HG02840 (cell line): ENCODE measurements at regions not wholly inside any gene's neighbourhood (a gene's known extent, or its start where the extent isn't known, plus 50 kb on each side); places are given as distances from the start of the nearest gene placed in this dataset.
A peak's percentile ranks its signal among the peaks of the same experiment; 100 is the strongest.

ENCODE experiments used
- ATAC-seq: cut with Tn5 transposase; IDR thresholded peaks from one replicate; pipeline ENCODE4 v1.9.1; 2021; ENCODE audit warnings: mild to moderate bottlenecking, moderate library complexity, moderate number of reproducible peaks; ENCODE audit not compliant: unreplicated experiment, low FRiP score

- ATAC-seq: no peak
Observed at GRCh38 chr17:56648321-56648720, 54.8 kb downstream of the NOG start.

GRCh38 chr17:56648806-56649205 lies 55.3 kb downstream of the NOG start:
- no peak for ATAC-seq

DNA sequence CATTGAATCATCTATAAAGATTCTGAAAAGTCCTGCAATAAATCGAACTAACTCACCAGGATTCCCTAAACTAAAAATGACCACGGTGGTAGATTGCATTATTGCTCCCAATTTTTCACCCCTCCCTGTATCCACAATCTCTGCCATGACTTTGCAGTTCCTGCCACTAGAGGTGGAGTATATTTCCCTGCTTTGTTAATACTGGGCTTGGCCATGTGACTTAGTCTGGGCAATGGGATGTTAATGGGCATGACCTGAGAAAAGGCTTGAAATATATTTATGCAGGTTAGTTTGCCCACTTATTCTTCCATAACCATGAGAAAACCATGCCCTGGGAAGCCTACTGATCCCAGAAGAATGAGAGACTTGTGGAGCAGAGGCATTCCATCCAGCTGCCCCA lies 59.1 kb downstream of the NOG start:
- no peak for ATAC-seq

GRCh38 chr17:56653877-56654276 lies 60.4 kb downstream of the NOG start:
- peak; percentile 96 for ATAC-seq

DNA sequence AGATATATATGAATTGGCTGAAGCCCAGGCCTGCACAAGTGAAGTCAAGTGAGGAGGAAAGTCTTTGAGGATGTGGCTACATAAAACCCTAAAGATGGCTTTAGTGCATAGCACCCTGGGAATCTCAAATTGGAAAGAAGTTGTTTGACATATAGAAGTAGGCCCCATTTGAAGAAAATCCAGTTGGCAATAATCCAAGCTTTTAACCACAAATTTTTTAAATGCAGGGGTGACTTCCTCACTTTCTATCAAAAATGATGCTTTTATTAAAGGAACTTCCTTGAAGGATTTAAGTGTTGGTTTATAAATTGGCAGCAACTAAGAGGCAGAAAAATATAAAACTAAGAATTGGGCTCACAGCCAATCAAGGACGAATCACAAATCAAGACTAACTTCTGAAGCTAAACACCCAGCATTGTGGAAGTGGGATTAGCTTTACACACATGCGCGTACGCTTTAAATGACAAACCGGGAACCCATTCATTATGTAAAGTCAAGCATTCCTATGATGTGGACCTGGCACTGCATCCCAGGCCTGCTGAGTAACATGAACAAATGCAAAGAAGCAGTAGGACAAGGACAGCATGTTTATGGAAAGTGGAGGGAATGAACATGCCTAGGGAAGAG lies 63.3 kb downstream of the NOG start:
- ATAC-seq: no peak

DNA sequence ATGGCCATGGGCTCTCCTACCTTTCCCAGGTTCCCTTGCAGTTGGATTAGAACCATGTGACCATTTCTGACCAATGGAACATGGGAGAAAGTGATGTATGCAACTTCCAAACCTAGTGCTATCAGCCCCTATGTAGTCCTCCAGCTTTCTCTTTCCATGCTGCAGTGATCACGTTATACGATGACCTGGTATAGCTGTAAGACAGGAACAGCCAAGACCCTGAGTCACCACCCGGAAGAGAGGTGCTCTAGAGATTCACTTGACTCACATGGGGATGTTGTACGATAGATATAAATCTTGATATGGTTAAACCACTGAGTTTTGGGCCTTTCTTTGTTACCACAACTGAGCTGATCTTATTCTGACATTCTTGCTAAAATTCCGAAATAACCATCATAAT lies 65.1 kb downstream of the NOG start:
- ATAC-seq: no peak

GRCh38 chr17:56659622-56660021 lies 66.1 kb downstream of the NOG start:
- ATAC-seq: no peak

DNA sequence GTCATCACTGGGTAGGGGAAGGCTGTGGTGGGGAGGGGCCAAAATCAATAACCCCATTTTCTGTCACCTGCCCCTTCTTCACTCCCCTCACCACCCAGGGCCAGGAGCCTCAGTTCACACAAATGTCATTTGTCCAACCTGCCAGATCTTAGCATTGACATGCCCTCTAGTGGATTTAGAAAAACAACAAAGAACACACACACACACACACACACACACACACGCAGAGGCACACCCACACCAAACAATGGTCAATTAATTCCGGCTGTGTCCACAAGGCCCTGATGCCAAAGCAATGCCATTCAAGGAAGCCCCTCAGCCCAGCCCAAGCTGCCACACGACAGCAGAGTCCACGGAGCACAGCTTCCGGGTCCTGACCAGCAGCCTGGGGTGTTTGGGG lies 68.4 kb downstream of the NOG start:
- ATAC-seq: no peak

DNA sequence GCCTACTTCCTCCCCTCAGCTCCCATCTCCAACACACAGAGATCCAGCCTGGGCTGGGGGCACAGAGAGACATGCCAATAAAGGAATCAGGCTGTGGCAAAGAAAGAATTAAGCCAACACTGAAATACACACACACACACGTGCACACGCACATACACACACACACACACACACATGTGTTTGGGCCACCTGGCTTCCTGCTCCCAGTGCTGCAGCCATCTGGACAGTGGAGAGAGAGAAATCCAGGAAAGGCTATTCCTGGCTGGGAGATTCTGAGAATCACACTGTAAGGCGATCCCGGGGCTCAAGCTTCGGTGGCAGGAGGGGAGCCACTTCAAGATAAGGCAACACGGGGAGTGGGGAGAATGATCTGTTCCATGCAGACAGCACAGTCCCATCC lies 72.4 kb downstream of the NOG start:
- no peak for ATAC-seq

- no peak for ATAC-seq
Observed at GRCh38 chr17:56667925-56668458, 74.5 kb downstream of the NOG start.

GRCh38 chr17:56672195-56672594 lies 78.7 kb downstream of the NOG start:
- ATAC-seq: no peak

GRCh38 chr17:56674401-56674925 lies 81.0 kb downstream of the NOG start:
- ATAC-seq: no peak

- ATAC-seq: no peak
Observed at GRCh38 chr17:56675876-56676660, 82.6 kb downstream of the NOG start.

DNA sequence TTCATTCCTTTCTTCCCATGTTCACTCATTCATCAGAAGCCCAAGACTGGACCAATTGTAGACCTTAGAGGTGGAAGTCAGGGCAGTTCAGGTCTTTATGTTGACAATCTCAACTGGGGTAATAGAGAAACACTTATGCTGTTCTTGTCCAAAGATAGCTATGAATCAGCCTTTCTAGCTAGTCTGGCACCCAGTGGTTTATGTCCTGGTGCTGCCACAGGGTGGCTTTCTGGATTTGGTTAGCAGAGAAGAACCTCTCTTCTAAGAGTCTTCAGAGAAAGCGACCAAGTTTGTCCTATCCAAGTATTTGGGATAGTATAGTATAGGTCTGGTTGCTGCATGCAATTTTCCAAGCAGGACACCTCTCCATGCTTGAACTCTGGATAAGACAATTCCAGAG lies 83.3 kb downstream of the NOG start:
- ATAC-seq: no peak

GRCh38 chr17:56678249-56679114 lies 85.0 kb downstream of the NOG start:
- ATAC-seq: no peak

GRCh38 chr17:56679115-56679776 lies 85.7 kb downstream of the NOG start:
- ATAC-seq: no peak

DNA sequence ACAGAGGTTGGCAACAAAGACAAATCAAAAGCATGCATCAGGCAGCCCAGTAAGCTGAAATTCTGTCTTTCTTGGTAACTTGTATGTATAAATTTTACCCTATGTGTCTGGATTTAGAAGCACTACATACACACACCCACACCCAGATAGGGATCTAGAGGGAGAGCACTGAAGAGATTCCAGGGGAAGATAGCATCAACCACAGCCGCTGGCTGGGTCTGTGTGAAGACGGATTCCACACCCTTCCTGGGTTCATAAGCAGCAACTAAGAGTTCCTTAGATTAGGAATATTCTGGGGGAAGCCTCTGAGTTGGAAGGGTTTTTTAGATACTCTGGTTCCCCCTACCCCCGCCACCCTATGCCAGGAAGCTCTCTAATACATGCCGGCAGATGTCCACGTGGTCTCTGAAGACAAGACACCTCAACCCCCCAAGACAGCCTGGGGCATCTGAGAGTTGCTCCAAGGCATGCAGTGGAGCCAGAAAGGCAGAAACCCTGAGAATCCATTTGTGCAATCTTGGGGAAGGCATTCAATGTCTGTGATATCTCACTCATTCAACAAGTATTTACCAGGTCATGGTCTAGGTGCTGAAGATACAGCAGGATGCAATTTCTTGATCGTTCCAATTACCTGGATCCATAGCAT lies 86.4 kb downstream of the NOG start:
- no peak for ATAC-seq

DNA sequence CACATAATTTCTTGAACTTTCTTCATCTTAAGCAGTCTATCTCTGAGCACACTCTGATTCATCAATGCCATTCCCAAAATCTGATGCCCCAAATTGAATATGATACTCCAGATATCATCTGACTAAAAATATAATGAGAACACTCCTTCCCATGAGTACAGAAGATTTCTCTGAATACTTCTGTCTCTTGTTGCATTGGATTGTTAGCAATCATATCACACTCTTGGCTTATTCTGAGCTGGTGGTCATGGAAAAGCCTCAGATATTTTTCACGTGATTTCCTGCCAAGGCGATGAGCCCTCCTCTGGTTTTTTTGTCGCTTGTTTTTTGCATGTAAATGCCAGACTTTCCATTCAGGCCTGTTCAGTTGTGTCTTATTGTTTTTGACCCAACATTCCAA lies 87.2 kb downstream of the NOG start:
- no peak for ATAC-seq

GRCh38 chr17:56681561-56682266 lies 88.2 kb downstream of the NOG start:
- ATAC-seq: no peak
